WTC11 (cell line): ENCODE measurements at regions not wholly inside any gene's neighbourhood (a gene's known extent, or its start where the extent isn't known, plus 50 kb on each side); places are given as distances from the start of the nearest gene placed in this dataset.

Source experiments
- ATAC-seq: fragments of 200-7000 bp; cut with Tn5 transposase; 2 replicates; pipeline ENCODE4 v1.10.0; 2021; ENCODE audit warnings: mild to moderate bottlenecking, moderate library complexity
- CTCF ChIA-PET: fragments of 300-600 bp; sonication (Branson Sonifier 250); formaldehyde crosslinking; loops from one replicate; lab custom pipeline; 2021; ENCODE audit warnings: antibody characterized with exemption; lab: Charles Lee
- POLR2A ChIA-PET: fragments of 350-600 bp; sonication (Branson Sonifier 250); formaldehyde crosslinking; loops from one replicate; lab custom pipeline; 2021; ENCODE audit warnings: antibody characterized with exemption; lab: Charles Lee
- DNase-seq: peaks from one replicate; pipeline ENCODE4 v3.0.0; 2021; ENCODE audit warnings: low spot score
- H3K27ac Mint-ChIP-seq: 2 replicates; pipeline ENCODE4 v1.8.0; 2021; ENCODE audit warnings: mixed read lengths
- H3K27me3 Mint-ChIP-seq: 2 replicates; pipeline ENCODE4 v1.8.0; 2021; ENCODE audit warnings: low read depth, mild to moderate bottlenecking, moderate library complexity, mixed read lengths
- H3K36me3 Mint-ChIP-seq: 2 replicates; pipeline ENCODE4 v1.8.0; 2021; ENCODE audit warnings: mixed read lengths
- H3K4me1 Mint-ChIP-seq: 2 replicates; pipeline ENCODE4 v1.8.0; 2022; ENCODE audit warnings: mixed read lengths
- H3K4me3 Mint-ChIP-seq: 2 replicates; pipeline ENCODE4 v1.8.0; 2021; ENCODE audit warnings: mild to moderate bottlenecking, moderate library complexity, mixed read lengths
- H3K9me3 Mint-ChIP-seq: 2 replicates; pipeline ENCODE4 v1.8.0; 2021; ENCODE audit warnings: mixed read lengths
- CTCF ChIP-seq: fragments of 200-600 bp; IDR thresholded peaks from 2 replicates; pipeline ENCODE4 v1.8.0; 2022; ENCODE audit warnings: antibody characterized with exemption
- E2F1 ChIP-seq: sonication (generic); formaldehyde crosslinking; IDR thresholded peaks from 2 replicates; pipeline ENCODE4 v1.8.0; 2022; ENCODE audit warnings: mild to moderate bottlenecking, missing genetic modification reagents
- EMX1 ChIP-seq: fragments of 250-450 bp; sonication (Bioruptor Pico); IDR thresholded peaks from 2 replicates; pipeline ENCODE4 v1.8.0; 2021; ENCODE audit warnings: mild to moderate bottlenecking
- ERG ChIP-seq: fragments of 250-450 bp; sonication (Bioruptor Pico); IDR thresholded peaks from 2 replicates; pipeline ENCODE4 v1.8.0; 2021; ENCODE audit warnings: mild to moderate bottlenecking
- FOXP1 ChIP-seq: sonication (generic); formaldehyde crosslinking; IDR thresholded peaks from 2 replicates; pipeline ENCODE4 v1.8.0; 2022; ENCODE audit warnings: missing genetic modification reagents, mild to moderate bottlenecking, moderate library complexity, borderline replicate concordance
- GABPB1 ChIP-seq: sonication (generic); formaldehyde crosslinking; IDR thresholded peaks from 2 replicates; pipeline ENCODE4 v1.8.1; 2023; ENCODE audit warnings: mild to moderate bottlenecking, missing genetic modification reagents
- KAT7 ChIP-seq: sonication (generic); formaldehyde crosslinking; IDR thresholded peaks from 2 replicates; pipeline ENCODE4 v1.8.1; 2023; ENCODE audit warnings: missing genetic modification reagents, mild to moderate bottlenecking, borderline replicate concordance
- PRRX2 ChIP-seq: fragments of 250-450 bp; sonication (Bioruptor Pico); IDR thresholded peaks from 2 replicates; pipeline ENCODE4 v1.8.0; 2021; ENCODE audit warnings: mild to moderate bottlenecking
- RELA ChIP-seq: sonication (generic); formaldehyde crosslinking; IDR thresholded peaks from 2 replicates; pipeline ENCODE4 v1.8.1; 2022; ENCODE audit warnings: missing genetic modification reagents, mild to moderate bottlenecking, borderline replicate concordance
- SMAD4 ChIP-seq: sonication (generic); formaldehyde crosslinking; IDR thresholded peaks from 2 replicates; pipeline ENCODE4 v1.8.0; 2022; ENCODE audit warnings: mild to moderate bottlenecking, missing genetic modification reagents
- TCF7 ChIP-seq: sonication (generic); formaldehyde crosslinking; IDR thresholded peaks from 2 replicates; pipeline ENCODE4 v1.8.0; 2022; ENCODE audit warnings: mild to moderate bottlenecking, low read depth, missing genetic modification reagents, moderate library complexity
- USF1 ChIP-seq: sonication (generic); formaldehyde crosslinking; IDR thresholded peaks from 2 replicates; pipeline ENCODE4 v1.8.0; 2022; ENCODE audit warnings: mild to moderate bottlenecking, missing genetic modification reagents
- ZBTB21 ChIP-seq: sonication (generic); formaldehyde crosslinking; IDR thresholded peaks from 2 replicates; pipeline ENCODE4 v1.8.1; 2023; ENCODE audit warnings: mild to moderate bottlenecking, missing genetic modification reagents, borderline replicate concordance
- ZBTB43 ChIP-seq: sonication (generic); formaldehyde crosslinking; IDR thresholded peaks from 2 replicates; pipeline ENCODE4 v1.8.1; 2023; ENCODE audit warnings: mild to moderate bottlenecking, missing genetic modification reagents
- ZNF396 ChIP-seq: fragments of 250-450 bp; sonication (Bioruptor Pico); IDR thresholded peaks from 2 replicates; pipeline ENCODE4 v1.8.0; 2021; ENCODE audit warnings: mild to moderate bottlenecking, moderate library complexity, borderline replicate concordance
- TF ChIP-seq, protein P1 (sequence below): sonication (generic); formaldehyde crosslinking; IDR thresholded peaks from 2 replicates; pipeline ENCODE4 v1.8.1; 2023; ENCODE audit warnings: mild to moderate bottlenecking, missing genetic modification reagents, borderline replicate concordance
- TF ChIP-seq, protein P2 (sequence below): sonication (generic); formaldehyde crosslinking; IDR thresholded peaks from 2 replicates; pipeline ENCODE4 v1.8.0; 2022; ENCODE audit warnings: missing genetic modification reagents

DNA sequence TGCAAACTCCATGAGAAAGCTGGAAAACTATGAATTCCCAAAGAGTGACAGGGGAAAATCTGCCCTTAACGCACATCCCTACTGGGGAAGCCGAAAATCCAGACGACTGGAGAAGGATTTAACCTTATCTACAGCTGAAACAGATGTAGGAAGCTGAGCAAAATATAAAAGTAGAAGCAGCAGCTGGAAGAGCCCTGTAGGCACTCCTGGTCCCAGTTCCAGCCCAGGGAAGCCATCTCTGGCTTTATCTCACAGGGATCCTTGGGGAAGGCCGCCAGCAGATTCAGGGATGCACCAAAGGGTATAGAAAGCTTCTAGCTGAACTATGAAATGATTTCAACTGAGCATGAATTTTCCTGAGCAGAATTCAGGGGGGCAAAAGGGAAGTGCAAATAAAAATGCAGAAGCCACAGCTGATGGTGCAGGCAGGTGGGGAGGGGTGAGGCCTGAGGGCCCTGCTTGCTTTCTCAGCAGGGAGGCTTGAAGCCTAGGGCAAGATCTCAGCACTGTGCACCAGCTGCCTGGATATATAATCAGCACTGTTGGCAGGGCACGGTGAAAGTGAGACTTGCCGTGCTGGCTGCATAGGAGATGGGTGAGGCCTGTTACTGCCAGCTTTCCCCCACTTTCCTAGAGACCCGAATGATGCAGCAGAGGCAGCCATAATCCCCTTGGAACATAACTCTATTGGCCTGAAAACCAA is 2019.5 kb upstream of the NUDT12 start (continued):
- TF ChIP-seq, protein P1, sequence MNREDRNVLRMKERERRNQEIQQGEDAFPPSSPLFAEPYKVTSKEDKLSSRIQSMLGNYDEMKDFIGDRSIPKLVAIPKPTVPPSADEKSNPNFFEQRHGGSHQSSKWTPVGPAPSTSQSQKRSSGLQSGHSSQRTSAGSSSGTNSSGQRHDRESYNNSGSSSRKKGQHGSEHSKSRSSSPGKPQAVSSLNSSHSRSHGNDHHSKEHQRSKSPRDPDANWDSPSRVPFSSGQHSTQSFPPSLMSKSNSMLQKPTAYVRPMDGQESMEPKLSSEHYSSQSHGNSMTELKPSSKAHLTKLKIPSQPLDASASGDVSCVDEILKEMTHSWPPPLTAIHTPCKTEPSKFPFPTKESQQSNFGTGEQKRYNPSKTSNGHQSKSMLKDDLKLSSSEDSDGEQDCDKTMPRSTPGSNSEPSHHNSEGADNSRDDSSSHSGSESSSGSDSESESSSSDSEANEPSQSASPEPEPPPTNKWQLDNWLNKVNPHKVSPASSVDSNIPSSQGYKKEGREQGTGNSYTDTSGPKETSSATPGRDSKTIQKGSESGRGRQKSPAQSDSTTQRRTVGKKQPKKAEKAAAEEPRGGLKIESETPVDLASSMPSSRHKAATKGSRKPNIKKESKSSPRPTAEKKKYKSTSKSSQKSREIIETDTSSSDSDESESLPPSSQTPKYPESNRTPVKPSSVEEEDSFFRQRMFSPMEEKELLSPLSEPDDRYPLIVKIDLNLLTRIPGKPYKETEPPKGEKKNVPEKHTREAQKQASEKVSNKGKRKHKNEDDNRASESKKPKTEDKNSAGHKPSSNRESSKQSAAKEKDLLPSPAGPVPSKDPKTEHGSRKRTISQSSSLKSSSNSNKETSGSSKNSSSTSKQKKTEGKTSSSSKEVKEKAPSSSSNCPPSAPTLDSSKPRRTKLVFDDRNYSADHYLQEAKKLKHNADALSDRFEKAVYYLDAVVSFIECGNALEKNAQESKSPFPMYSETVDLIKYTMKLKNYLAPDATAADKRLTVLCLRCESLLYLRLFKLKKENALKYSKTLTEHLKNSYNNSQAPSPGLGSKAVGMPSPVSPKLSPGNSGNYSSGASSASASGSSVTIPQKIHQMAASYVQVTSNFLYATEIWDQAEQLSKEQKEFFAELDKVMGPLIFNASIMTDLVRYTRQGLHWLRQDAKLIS (CRISPR knock-in tag), result no peak
- TF ChIP-seq KAT7 (CRISPR knock-in tag) (no peak), FOXP1 (no peak), PRRX2 (CRISPR knock-in tag) (no peak), ZBTB21 (no peak), CTCF (no peak)

- H3K4me3 Mint-ChIP-seq, result no peak overlapping the region
- no peak overlapping the region for H3K27ac Mint-ChIP-seq
- no peaks in the 10 kb centered on the region for H3K27me3 Mint-ChIP-seq
- DNase-seq, result no peak
- ATAC-seq, result no peak
- CTCF ChIA-PET, result no interaction called here
- POLR2A ChIA-PET, result no interaction called here
- no peaks in the 10 kb centered on the region for H3K4me1 Mint-ChIP-seq
- peaks cover 13% of the 10 kb centered on the region; the same call in 1 of the 2 replicates for H3K9me3 Mint-ChIP-seq
- H3K36me3 Mint-ChIP-seq, result no peaks in the 10 kb centered on the region; the same call in 1 of the 2 replicates
- TF ChIP-seq USF1 (CRISPR knock-in tag) (no peak), GABPB1 (CRISPR knock-in tag) (no peak), RELA (no peak), ERG (CRISPR knock-in tag) (no peak), CTCF (no peak), ZBTB43 (CRISPR knock-in tag) (no peak), E2F1 (CRISPR knock-in tag) (no peak), TCF7 (no peak), SMAD4 (CRISPR knock-in tag) (no peak), ZNF396 (CRISPR knock-in tag) (no peak), EMX1 (CRISPR knock-in tag) (no peak)
- TF ChIP-seq, protein P2, sequence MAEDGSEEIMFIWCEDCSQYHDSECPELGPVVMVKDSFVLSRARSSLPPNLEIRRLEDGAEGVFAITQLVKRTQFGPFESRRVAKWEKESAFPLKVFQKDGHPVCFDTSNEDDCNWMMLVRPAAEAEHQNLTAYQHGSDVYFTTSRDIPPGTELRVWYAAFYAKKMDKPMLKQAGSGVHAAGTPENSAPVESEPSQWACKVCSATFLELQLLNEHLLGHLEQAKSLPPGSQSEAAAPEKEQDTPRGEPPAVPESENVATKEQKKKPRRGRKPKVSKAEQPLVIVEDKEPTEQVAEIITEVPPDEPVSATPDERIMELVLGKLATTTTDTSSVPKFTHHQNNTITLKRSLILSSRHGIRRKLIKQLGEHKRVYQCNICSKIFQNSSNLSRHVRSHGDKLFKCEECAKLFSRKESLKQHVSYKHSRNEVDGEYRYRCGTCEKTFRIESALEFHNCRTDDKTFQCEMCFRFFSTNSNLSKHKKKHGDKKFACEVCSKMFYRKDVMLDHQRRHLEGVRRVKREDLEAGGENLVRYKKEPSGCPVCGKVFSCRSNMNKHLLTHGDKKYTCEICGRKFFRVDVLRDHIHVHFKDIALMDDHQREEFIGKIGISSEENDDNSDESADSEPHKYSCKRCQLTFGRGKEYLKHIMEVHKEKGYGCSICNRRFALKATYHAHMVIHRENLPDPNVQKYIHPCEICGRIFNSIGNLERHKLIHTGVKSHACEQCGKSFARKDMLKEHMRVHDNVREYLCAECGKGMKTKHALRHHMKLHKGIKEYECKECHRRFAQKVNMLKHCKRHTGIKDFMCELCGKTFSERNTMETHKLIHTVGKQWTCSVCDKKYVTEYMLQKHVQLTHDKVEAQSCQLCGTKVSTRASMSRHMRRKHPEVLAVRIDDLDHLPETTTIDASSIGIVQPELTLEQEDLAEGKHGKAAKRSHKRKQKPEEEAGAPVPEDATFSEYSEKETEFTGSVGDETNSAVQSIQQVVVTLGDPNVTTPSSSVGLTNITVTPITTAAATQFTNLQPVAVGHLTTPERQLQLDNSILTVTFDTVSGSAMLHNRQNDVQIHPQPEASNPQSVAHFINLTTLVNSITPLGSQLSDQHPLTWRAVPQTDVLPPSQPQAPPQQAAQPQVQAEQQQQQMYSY (CRISPR knock-in tag), result no peak
Measured at GRCh38 chr5:105573575-105573974, 2011.0 kb upstream of the NUDT12 start.
